ENCODE measurements at regions not wholly inside any gene's neighbourhood (a gene's known extent, or its start where the extent isn't known, plus 50 kb on each side); places are given as distances from the start of the nearest gene placed in this dataset.

- Mint-ChIP-seq H3K27ac (ENCODE audit: unreplicated experiment) (no peak overlapping the region), H3K36me3 (ENCODE audit: low read depth) (no peaks in the 10 kb centered on the region), H3K27me3 (ENCODE audit: low read depth) (no peaks in the 10 kb centered on the region), H3K4me3 (ENCODE audit: unreplicated experiment) (no peak overlapping the region), H3K4me1 (ENCODE audit: low read depth) (no peaks in the 10 kb centered on the region), H3K9me3 (ENCODE audit: low read depth) (peaks cover 2% of the 10 kb centered on the region)
- TF ChIP-seq, protein P1, sequence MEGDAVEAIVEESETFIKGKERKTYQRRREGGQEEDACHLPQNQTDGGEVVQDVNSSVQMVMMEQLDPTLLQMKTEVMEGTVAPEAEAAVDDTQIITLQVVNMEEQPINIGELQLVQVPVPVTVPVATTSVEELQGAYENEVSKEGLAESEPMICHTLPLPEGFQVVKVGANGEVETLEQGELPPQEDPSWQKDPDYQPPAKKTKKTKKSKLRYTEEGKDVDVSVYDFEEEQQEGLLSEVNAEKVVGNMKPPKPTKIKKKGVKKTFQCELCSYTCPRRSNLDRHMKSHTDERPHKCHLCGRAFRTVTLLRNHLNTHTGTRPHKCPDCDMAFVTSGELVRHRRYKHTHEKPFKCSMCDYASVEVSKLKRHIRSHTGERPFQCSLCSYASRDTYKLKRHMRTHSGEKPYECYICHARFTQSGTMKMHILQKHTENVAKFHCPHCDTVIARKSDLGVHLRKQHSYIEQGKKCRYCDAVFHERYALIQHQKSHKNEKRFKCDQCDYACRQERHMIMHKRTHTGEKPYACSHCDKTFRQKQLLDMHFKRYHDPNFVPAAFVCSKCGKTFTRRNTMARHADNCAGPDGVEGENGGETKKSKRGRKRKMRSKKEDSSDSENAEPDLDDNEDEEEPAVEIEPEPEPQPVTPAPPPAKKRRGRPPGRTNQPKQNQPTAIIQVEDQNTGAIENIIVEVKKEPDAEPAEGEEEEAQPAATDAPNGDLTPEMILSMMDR (IDR thresholded peaks at IDR 0.05) = no peak
- DNase-seq (ENCODE audit: low spot score) = no peak
These were observed 212.2 kb downstream of the KCNJ3 start for GRCh38 chr2:154910701-154911100.

- H3K4me1 Mint-ChIP-seq (ENCODE audit: low read depth) = no peaks in the 10 kb centered on the region
- DNase-seq (ENCODE audit: low spot score) = no peak
- TF ChIP-seq, protein P1 (IDR thresholded peaks at IDR 0.05) = no peak
- H3K27me3 Mint-ChIP-seq (ENCODE audit: low read depth) = no peaks in the 10 kb centered on the region
- no peak overlapping the region for H3K27ac Mint-ChIP-seq (ENCODE audit: unreplicated experiment)
- no peaks in the 10 kb centered on the region for H3K36me3 Mint-ChIP-seq (ENCODE audit: low read depth)
- H3K4me3 Mint-ChIP-seq (ENCODE audit: unreplicated experiment) = no peak overlapping the region
- peaks cover 6% of the 10 kb centered on the region for H3K9me3 Mint-ChIP-seq (ENCODE audit: low read depth)
These were observed 209.8 kb downstream of the KCNJ3 start for GRCh38 chr2:154908327-154908726.

Data from chondrocyte (in vitro differentiated cells).